CD14-positive monocyte (primary cell): ENCODE measurements at regions not wholly inside any gene's neighbourhood (a gene's known extent, or its start where the extent isn't known, plus 50 kb on each side); places are given as distances from the start of the nearest gene placed in this dataset.

ENCODE experiments used
- DNase-seq, 3 donors: peaks; one replicate each; pipeline ENCODE4 v3.0.0-alpha.2; 2011 to 2022
- H2AFZ ChIP-seq: 2 replicates; pipeline ENCODE4 v1.6.0; 2012; ENCODE audit warnings: mild to moderate bottlenecking, low read depth, low read length, inconsistent platforms; ENCODE audit not compliant: insufficient read depth, poor library complexity, severe bottlenecking
- H3K27ac ChIP-seq, 2 donors: 1 replicate in 1 of 2; 2 replicates in 1 of 2; pipeline ENCODE4 v1.5.1; 2012 to 2013; ENCODE audit warnings: low read length in 2 of 2, control low read depth in 1 of 2, inconsistent platforms in 1 of 2, low read depth in 1 of 2, mild to moderate bottlenecking in 1 of 2
- H3K27me3 ChIP-seq, 2 donors: one replicate each; pipeline versions ENCODE4 v1.6.0 to v1.6.1; 2011 to 2013; ENCODE audit warnings: low read length in 2 of 2; ENCODE audit not compliant: control insufficient read depth in 2 of 2, insufficient read depth in 2 of 2
- H3K36me3 ChIP-seq, 2 donors: replicated peaks in 1 of 2; 1 replicate in 1 of 2; 2 replicates in 1 of 2; pipeline versions ENCODE4 v1.5.1 to v1.6.1; 2012 to 2013; ENCODE audit warnings: low read length in 2 of 2, control low read depth in 1 of 2, inconsistent platforms in 1 of 2, mild to moderate bottlenecking in 1 of 2; ENCODE audit not compliant: insufficient read depth in 2 of 2, control insufficient read depth in 1 of 2
- H3K4me1 ChIP-seq, 2 donors: 1 replicate in 1 of 2; 2 replicates in 1 of 2; pipeline versions ENCODE4 v1.5.1 to v1.6.1; 2012 to 2013; ENCODE audit warnings: low read length in 2 of 2, control low read depth in 1 of 2, inconsistent platforms in 1 of 2, mild to moderate bottlenecking in 1 of 2, moderate library complexity in 1 of 2; ENCODE audit not compliant: insufficient read depth in 2 of 2, control insufficient read depth in 1 of 2
- H3K4me2 ChIP-seq: replicated peaks from 2 replicates; pipeline ENCODE3; 2012; ENCODE audit warnings: low read length, moderate library complexity, mild to moderate bottlenecking; ENCODE audit not compliant: poor library complexity, severe bottlenecking; ENCODE audit errors: extremely low read depth
- H3K4me3 ChIP-seq, 3 experiments: fragments of 200-600 bp in 1 of 3; sonication (generic) in 1 of 3; replicated peaks in 1 of 3; 1 replicate in 2 of 3; 2 replicates in 1 of 3; pipeline ENCODE4 v1.5.1; 2011 to 2013; ENCODE audit warnings: low read length in 3 of 3, mild to moderate bottlenecking in 3 of 3, control low read depth in 2 of 3, low read depth in 2 of 3, inconsistent platforms in 1 of 3, moderate library complexity in 1 of 3
- H3K79me2 ChIP-seq: 2 replicates; pipeline ENCODE4 v1.6.0; 2012; ENCODE audit warnings: mild to moderate bottlenecking, control low read depth, inconsistent platforms, low read length, moderate library complexity; ENCODE audit not compliant: insufficient read depth
- H3K9ac ChIP-seq: 2 replicates; pipeline ENCODE4 v1.6.0; 2017; ENCODE audit warnings: low read length, mild to moderate bottlenecking; ENCODE audit not compliant: insufficient read depth, poor library complexity, severe bottlenecking
- H3K9me3 ChIP-seq, 2 donors: replicated peaks in 1 of 2; 1 replicate in 1 of 2; 2 replicates in 1 of 2; pipeline versions ENCODE4 v1.5.1 to v1.6.1; 2012 to 2013; ENCODE audit warnings: low read length in 2 of 2, control low read depth in 1 of 2; ENCODE audit not compliant: control insufficient read depth in 1 of 2, insufficient read depth in 1 of 2
- H4K20me1 ChIP-seq: 2 replicates; pipeline ENCODE4 v1.6.0; 2012; ENCODE audit warnings: mild to moderate bottlenecking, low read length, control low read depth, moderate library complexity; ENCODE audit not compliant: insufficient read depth
- H3K27ac Mint-ChIP-seq, 7 donors: one replicate each; pipeline ENCODE4 v1.8.0; 2020; ENCODE audit warnings: mild to moderate bottlenecking in 7 of 7, mixed read lengths in 7 of 7, moderate library complexity in 6 of 7, inconsistent platforms in 2 of 7
- H3K27me3 Mint-ChIP-seq, 3 donors: one replicate each; pipeline ENCODE4 v1.8.0; 2021 to 2022; ENCODE audit warnings: low read depth in 3 of 3, mild to moderate bottlenecking in 3 of 3, mixed read lengths in 3 of 3, moderate library complexity in 3 of 3, inconsistent platforms in 1 of 3
- H3K36me3 Mint-ChIP-seq, 2 donors: one replicate each; pipeline ENCODE4 v1.8.0; 2020; ENCODE audit warnings: mixed read lengths in 2 of 2, inconsistent platforms in 1 of 2, mild to moderate bottlenecking in 1 of 2
- H3K4me1 Mint-ChIP-seq: one replicate; pipeline ENCODE4 v1.8.0; 2020; ENCODE audit warnings: mild to moderate bottlenecking, mixed read lengths
- H3K4me3 Mint-ChIP-seq, 2 donors: one replicate each; pipeline ENCODE4 v1.8.0; 2020; ENCODE audit warnings: mild to moderate bottlenecking in 2 of 2, mixed read lengths in 2 of 2, moderate library complexity in 1 of 2
- H3K9me3 Mint-ChIP-seq, 7 donors: one replicate each; pipeline ENCODE4 v1.8.0; 2020 to 2022; ENCODE audit warnings: mixed read lengths in 7 of 7, mild to moderate bottlenecking in 6 of 7, moderate library complexity in 6 of 7, inconsistent platforms in 2 of 7
- CTCF ChIP-seq: fragments of 200-600 bp; IDR thresholded peaks from one replicate; pipeline ENCODE4 v1.8.0; 2022; ENCODE audit warnings: antibody characterized with exemption, mild to moderate bottlenecking
- WGBS: methylation state at CpG from one replicate; pipeline ENCODE4 v1.1.5; 2013; ENCODE audit warnings: missing lambda C conversion rate; ENCODE audit not compliant: insufficient coverage; 5-methylcytosine and 5-hydroxymethylcytosine counted together
- intact Hi-C, 2 donors: fragments of 100-400 bp; cut with micrococcal nuclease; formaldehyde crosslinking; loops; one replicate each; pipeline versions ENCODE4 v1.15.0 to v1.15.1; 2023

- Histone ChIP-seq H3K9ac (no peak overlapping the region), H2AFZ (no peak overlapping the region), H3K36me3 (no peaks in the 10 kb centered on the region), H3K79me2 (no peaks in the 10 kb centered on the region), H3K27me3 (no peaks in the 10 kb centered on the region), H3K27ac (no peak overlapping the region), H3K4me1 (no peaks in the 10 kb centered on the region), H3K4me3 (no peak overlapping the region), H3K9me3 (no peaks in the 10 kb centered on the region), H3K4me2 (no peak overlapping the region), H4K20me1 (no peaks in the 10 kb centered on the region)
- Mint-ChIP-seq H3K9me3 (no peaks in the 10 kb centered on the region), H3K4me3 (no peak overlapping the region), H3K27me3 (no peaks in the 10 kb centered on the region), H3K36me3 (no peaks in the 10 kb centered on the region), H3K27ac (no peak overlapping the region), H3K4me1 (peaks cover 3% of the 10 kb centered on the region)
- no peak for TF ChIP-seq CTCF
- intact Hi-C loops: no loop called here
- 92% methylated on average over 2 of the region's 6 CpGs for WGBS
- no peak for DNase-seq
These were observed 198.5 kb upstream of the GADL1 start for GRCh38 chr3:31092748-31093589.

- Histone ChIP-seq H3K4me1 (no peaks in the 10 kb centered on the region), H4K20me1 (no peaks in the 10 kb centered on the region), H3K79me2 (no peaks in the 10 kb centered on the region), H3K36me3 (no peaks in the 10 kb centered on the region), H3K4me3 (no peak overlapping the region), H3K9me3 (no peaks in the 10 kb centered on the region), H3K27me3 (no peaks in the 10 kb centered on the region), H3K27ac (no peak overlapping the region), H3K4me2 (no peak overlapping the region), H3K9ac (no peak overlapping the region), H2AFZ (no peak overlapping the region)
- no peak overlapping the region for H3K27ac Mint-ChIP-seq
- H3K4me1 Mint-ChIP-seq: peaks cover 3% of the 10 kb centered on the region
- no CpG with 5 or more reads among the region's 3 CpGs for WGBS
- no peaks in the 10 kb centered on the region for H3K36me3 Mint-ChIP-seq
- DNase-seq: no peak
- no peaks in the 10 kb centered on the region for H3K27me3 Mint-ChIP-seq
- no peak overlapping the region for H3K4me3 Mint-ChIP-seq
- intact Hi-C loops: no loop called here
- H3K9me3 Mint-ChIP-seq: no peaks in the 10 kb centered on the region
- TF ChIP-seq CTCF: no peak
These were observed 199.1 kb upstream of the GADL1 start for GRCh38 chr3:31093606-31094005.
